ENCODE measurements at regions not wholly inside any gene's neighbourhood (a gene's known extent, or its start where the extent isn't known, plus 50 kb on each side); places are given as distances from the start of the nearest gene placed in this dataset.

- no peak overlapping the region for H3K4me2 ChIP-seq (ENCODE audit: insufficient read depth, low read length)
- H4K20me1 ChIP-seq (ENCODE audit: insufficient read depth, low read length): no peaks in the 10 kb centered on the region
- no peaks in the 10 kb centered on the region for H3K4me1 ChIP-seq (ENCODE audit: insufficient read depth, low read length)
- no peaks in the 10 kb centered on the region for H3K79me2 ChIP-seq (ENCODE audit: insufficient read depth, low read length)
- H3K27me3 ChIP-seq (ENCODE audit: insufficient read depth, low read length): peaks cover 2% of the 10 kb centered on the region
- no peak overlapping the region for H2AFZ ChIP-seq (ENCODE audit: low read length)
- H3K9me3 ChIP-seq (ENCODE audit: low read depth, low read length): no peaks in the 10 kb centered on the region
- no peak for TF ChIP-seq CTCF (IDR thresholded peaks at IDR 0.05; ENCODE audit: extremely low read depth, low read depth, low read length)
- H3K36me3 ChIP-seq (ENCODE audit: insufficient read depth, low read length): no peaks in the 10 kb centered on the region
- no peak for DNase-seq (ENCODE audit: insufficient read length, low spot score, missing footprints)
- no peak overlapping the region for H3K27ac ChIP-seq (ENCODE audit: low read depth, low read length)
- no peak overlapping the region for H3K4me3 ChIP-seq (ENCODE audit: insufficient read depth, low read length)
These were observed 414.2 kb downstream of the SHANK2 start for GRCh38 chr11:70838198-70838597.

- no peak overlapping the region for H3K4me2 ChIP-seq (ENCODE audit: insufficient read depth, low read length)
- no peak for TF ChIP-seq CTCF (IDR thresholded peaks at IDR 0.05; ENCODE audit: extremely low read depth, low read depth, low read length)
- no peak overlapping the region for H3K27ac ChIP-seq (ENCODE audit: low read depth, low read length)
- no peaks in the 10 kb centered on the region for H3K79me2 ChIP-seq (ENCODE audit: insufficient read depth, low read length)
- H4K20me1 ChIP-seq (ENCODE audit: insufficient read depth, low read length): no peaks in the 10 kb centered on the region
- no peaks in the 10 kb centered on the region for H3K4me1 ChIP-seq (ENCODE audit: insufficient read depth, low read length)
- no peaks in the 10 kb centered on the region for H3K36me3 ChIP-seq (ENCODE audit: insufficient read depth, low read length)
- no peak overlapping the region for H2AFZ ChIP-seq (ENCODE audit: low read length)
- DNase-seq (ENCODE audit: insufficient read length, low spot score, missing footprints): no peak
- no peak overlapping the region for H3K4me3 ChIP-seq (ENCODE audit: insufficient read depth, low read length)
- H3K27me3 ChIP-seq (ENCODE audit: insufficient read depth, low read length): no peaks in the 10 kb centered on the region
- no peaks in the 10 kb centered on the region for H3K9me3 ChIP-seq (ENCODE audit: low read depth, low read length)
These were observed 412.5 kb downstream of the SHANK2 start for GRCh38 chr11:70839851-70840250.

- H3K79me2 ChIP-seq (ENCODE audit: insufficient read depth, low read length): no peaks in the 10 kb centered on the region
- TF ChIP-seq CTCF (IDR thresholded peaks at IDR 0.05; ENCODE audit: extremely low read depth, low read depth, low read length): no peak
- H3K36me3 ChIP-seq (ENCODE audit: insufficient read depth, low read length): no peaks in the 10 kb centered on the region
- H3K4me3 ChIP-seq (ENCODE audit: insufficient read depth, low read length): no peak overlapping the region
- H3K27ac ChIP-seq (ENCODE audit: low read depth, low read length): no peak overlapping the region
- no peaks in the 10 kb centered on the region for H3K27me3 ChIP-seq (ENCODE audit: insufficient read depth, low read length)
- no peak overlapping the region for H2AFZ ChIP-seq (ENCODE audit: low read length)
- H3K4me2 ChIP-seq (ENCODE audit: insufficient read depth, low read length): no peak overlapping the region
- no peaks in the 10 kb centered on the region for H4K20me1 ChIP-seq (ENCODE audit: insufficient read depth, low read length)
- no peaks in the 10 kb centered on the region for H3K4me1 ChIP-seq (ENCODE audit: insufficient read depth, low read length)
- peak; percentile 47 for DNase-seq (ENCODE audit: insufficient read length, low spot score, missing footprints)
- H3K9me3 ChIP-seq (ENCODE audit: low read depth, low read length): no peaks in the 10 kb centered on the region
These were observed 411.1 kb downstream of the SHANK2 start for GRCh38 chr11:70841264-70841663.

GRCh38 chr11:70842256-70842655 lies 410.1 kb downstream of the SHANK2 start:
- DNase-seq (ENCODE audit: insufficient read length, low spot score, missing footprints): peak; percentile 50
- H4K20me1 ChIP-seq (ENCODE audit: insufficient read depth, low read length): no peaks in the 10 kb centered on the region
- no peak overlapping the region for H2AFZ ChIP-seq (ENCODE audit: low read length)
- H3K36me3 ChIP-seq (ENCODE audit: insufficient read depth, low read length): no peaks in the 10 kb centered on the region
- H3K4me3 ChIP-seq (ENCODE audit: insufficient read depth, low read length): no peak overlapping the region
- no peak for TF ChIP-seq CTCF (IDR thresholded peaks at IDR 0.05; ENCODE audit: extremely low read depth, low read depth, low read length)
- no peak overlapping the region for H3K27ac ChIP-seq (ENCODE audit: low read depth, low read length)
- no peak overlapping the region for H3K4me2 ChIP-seq (ENCODE audit: insufficient read depth, low read length)
- no peaks in the 10 kb centered on the region for H3K27me3 ChIP-seq (ENCODE audit: insufficient read depth, low read length)
- no peaks in the 10 kb centered on the region for H3K9me3 ChIP-seq (ENCODE audit: low read depth, low read length)
- no peaks in the 10 kb centered on the region for H3K4me1 ChIP-seq (ENCODE audit: insufficient read depth, low read length)
- no peaks in the 10 kb centered on the region for H3K79me2 ChIP-seq (ENCODE audit: insufficient read depth, low read length)

Measured in osteoblast (primary cell).